Stomach (tissue), 4 donors: ENCODE measurements at regions not wholly inside any gene's neighbourhood (a gene's known extent, or its start where the extent isn't known, plus 50 kb on each side); places are given as distances from the start of the nearest gene placed in this dataset.

Experiments used
- EP300 ChIP-seq: sonication (generic); formaldehyde crosslinking; IDR thresholded peaks from one replicate; pipeline ENCODE4 v1.6.1; 2017; ENCODE audit warnings: antibody characterized with exemption
- POLR2AphosphoS5 ChIP-seq, 3 donors: sonication (generic); formaldehyde crosslinking; IDR thresholded peaks; one replicate each; pipeline ENCODE4 v1.6.1; 2016; ENCODE audit warnings: antibody characterized with exemption in 3 of 3
- TF ChIP-seq, protein P1 (sequence below), 7 experiments: fragments of 450-650 bp in 4 of 7; fragments of 200-600 bp in 3 of 7; sonication (generic) in 3 of 7; IDR thresholded peaks; one replicate each; pipeline ENCODE4 v1.5.1; 2016 to 2019; ENCODE audit warnings: antibody characterized with exemption in 7 of 7, control low read depth in 2 of 7, mild to moderate bottlenecking in 1 of 7

DNA sequence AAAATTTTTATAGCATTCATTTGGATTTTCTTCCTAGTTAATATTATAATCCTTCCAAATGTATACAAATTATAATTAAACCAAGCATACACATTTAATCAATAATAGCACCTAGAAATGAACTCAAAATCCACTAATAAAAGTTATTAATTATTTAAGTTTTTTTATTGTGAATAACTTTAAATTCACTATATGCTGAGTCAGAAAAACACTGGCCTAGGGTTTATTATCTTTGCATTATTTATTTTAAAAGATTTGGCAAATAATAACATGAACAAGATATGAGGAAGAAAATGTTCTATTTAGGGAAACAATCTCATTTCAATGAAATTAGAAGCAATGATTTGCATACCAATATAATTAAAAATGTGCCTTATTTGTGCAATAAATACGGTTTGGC lies 951.5 kb downstream of the KCNT2 start:
- TF ChIP-seq, protein P1, sequence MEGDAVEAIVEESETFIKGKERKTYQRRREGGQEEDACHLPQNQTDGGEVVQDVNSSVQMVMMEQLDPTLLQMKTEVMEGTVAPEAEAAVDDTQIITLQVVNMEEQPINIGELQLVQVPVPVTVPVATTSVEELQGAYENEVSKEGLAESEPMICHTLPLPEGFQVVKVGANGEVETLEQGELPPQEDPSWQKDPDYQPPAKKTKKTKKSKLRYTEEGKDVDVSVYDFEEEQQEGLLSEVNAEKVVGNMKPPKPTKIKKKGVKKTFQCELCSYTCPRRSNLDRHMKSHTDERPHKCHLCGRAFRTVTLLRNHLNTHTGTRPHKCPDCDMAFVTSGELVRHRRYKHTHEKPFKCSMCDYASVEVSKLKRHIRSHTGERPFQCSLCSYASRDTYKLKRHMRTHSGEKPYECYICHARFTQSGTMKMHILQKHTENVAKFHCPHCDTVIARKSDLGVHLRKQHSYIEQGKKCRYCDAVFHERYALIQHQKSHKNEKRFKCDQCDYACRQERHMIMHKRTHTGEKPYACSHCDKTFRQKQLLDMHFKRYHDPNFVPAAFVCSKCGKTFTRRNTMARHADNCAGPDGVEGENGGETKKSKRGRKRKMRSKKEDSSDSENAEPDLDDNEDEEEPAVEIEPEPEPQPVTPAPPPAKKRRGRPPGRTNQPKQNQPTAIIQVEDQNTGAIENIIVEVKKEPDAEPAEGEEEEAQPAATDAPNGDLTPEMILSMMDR (IDR thresholded peaks at IDR 0.05): no peak
- TF ChIP-seq POLR2AphosphoS5 (IDR thresholded peaks at IDR 0.05): no peak
- no peak for TF ChIP-seq EP300
